ENCODE measurements at regions not wholly inside any gene's neighbourhood (a gene's known extent, or its start where the extent isn't known, plus 50 kb on each side); places are given as distances from the start of the nearest gene placed in this dataset.

DNA sequence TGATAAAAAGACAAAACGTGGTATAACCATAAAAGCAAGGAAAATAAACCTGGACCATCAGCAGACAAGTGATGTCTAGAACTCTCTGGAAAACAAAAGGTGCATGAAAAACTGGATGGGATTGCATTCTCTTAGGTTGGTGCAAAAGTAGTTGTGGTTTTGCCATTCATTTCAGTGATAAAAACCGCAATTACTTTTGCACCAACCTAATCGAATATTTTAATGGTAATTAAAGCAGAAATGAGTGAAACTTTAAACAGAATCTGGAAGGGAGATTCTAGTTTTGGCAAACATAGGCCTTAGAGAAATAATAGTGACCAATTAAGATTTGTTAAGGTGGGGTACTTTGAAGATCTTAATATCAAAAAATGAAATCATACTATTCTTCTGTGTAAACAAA lies 800.8 kb upstream of the GYPC start:
- no peak overlapping the region for H3K4me3 ChIP-seq (ENCODE audit: low read depth, low read length)
- no peak for DNase-seq (ENCODE audit: low read depth)
- TF ChIP-seq, protein P1, sequence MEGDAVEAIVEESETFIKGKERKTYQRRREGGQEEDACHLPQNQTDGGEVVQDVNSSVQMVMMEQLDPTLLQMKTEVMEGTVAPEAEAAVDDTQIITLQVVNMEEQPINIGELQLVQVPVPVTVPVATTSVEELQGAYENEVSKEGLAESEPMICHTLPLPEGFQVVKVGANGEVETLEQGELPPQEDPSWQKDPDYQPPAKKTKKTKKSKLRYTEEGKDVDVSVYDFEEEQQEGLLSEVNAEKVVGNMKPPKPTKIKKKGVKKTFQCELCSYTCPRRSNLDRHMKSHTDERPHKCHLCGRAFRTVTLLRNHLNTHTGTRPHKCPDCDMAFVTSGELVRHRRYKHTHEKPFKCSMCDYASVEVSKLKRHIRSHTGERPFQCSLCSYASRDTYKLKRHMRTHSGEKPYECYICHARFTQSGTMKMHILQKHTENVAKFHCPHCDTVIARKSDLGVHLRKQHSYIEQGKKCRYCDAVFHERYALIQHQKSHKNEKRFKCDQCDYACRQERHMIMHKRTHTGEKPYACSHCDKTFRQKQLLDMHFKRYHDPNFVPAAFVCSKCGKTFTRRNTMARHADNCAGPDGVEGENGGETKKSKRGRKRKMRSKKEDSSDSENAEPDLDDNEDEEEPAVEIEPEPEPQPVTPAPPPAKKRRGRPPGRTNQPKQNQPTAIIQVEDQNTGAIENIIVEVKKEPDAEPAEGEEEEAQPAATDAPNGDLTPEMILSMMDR (IDR thresholded peaks at IDR 0.05; ENCODE audit: control insufficient read depth, extremely low read depth, insufficient read depth), result no peak

DNA sequence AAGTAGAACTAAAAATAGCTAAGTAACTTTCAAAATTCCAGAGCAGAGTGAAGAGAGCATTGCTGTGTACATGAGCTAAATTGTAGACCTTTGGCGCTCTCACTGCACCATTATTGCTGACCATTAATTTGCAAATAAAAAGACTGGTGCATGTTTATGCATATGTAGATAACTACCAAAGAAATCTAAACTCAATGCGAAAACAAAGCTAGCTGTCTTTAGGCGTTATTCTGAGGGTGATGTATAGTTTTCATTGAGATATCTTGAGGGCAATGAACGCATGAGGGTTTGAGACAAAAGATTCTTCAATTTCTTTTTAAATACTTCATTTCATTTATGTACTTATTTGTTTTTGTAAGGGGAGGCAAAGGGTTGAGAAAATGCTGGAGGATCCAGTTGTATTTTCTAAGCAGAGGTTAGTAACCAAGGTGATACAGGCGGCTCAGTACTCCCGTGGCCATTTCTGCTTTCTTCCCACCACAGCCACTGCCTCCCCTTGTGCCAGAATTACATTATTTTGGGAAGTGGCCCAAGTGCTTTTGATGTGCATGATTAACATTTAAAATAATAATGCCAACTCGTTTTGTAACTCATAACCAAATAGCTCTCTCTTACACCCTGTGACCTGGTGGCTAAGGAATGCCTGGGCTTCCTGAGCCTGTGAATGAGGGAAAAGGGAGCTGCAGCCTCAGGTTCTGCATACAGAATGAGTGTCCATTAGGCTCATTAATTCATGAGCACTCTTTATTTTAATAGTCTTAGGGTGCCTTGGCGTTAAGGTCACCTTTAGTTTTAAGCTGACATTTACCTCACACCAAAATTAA lies 797.8 kb upstream of the GYPC start:
- no peak overlapping the region for H3K4me3 ChIP-seq (ENCODE audit: low read depth, low read length)
- TF ChIP-seq, protein P1 (IDR thresholded peaks at IDR 0.05; ENCODE audit: control insufficient read depth, extremely low read depth, insufficient read depth), result no peak
- DNase-seq (ENCODE audit: low read depth), result no peak

GRCh38 chr2:125861461-125861860 lies 794.5 kb upstream of the GYPC start:
- no peak for DNase-seq (ENCODE audit: low read depth)
- no peak overlapping the region for H3K4me3 ChIP-seq (ENCODE audit: low read depth, low read length)
- TF ChIP-seq, protein P1 (IDR thresholded peaks at IDR 0.05; ENCODE audit: control insufficient read depth, extremely low read depth, insufficient read depth), result no peak

DNA sequence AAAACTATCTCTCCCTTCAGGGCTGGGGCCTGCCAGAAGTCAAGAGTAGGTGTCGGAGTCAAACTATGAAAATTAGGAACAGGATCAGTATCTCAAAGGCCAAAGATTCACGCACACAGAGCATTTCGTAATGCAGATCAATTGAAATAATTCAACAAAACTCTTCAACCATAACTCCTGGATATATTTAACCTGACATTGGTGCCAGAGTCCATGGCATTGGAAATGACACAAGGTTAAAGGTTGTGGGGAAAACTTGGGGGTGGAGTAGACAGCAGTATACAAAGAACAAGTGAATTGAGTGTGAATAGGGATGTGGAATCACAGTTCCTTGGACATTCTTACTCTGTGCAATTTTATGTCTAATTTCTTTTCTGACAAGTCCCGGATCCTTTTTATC lies 788.0 kb upstream of the GYPC start:
- no peak overlapping the region for H3K4me3 ChIP-seq (ENCODE audit: low read depth, low read length)
- TF ChIP-seq, protein P1 (IDR thresholded peaks at IDR 0.05; ENCODE audit: control insufficient read depth, extremely low read depth, insufficient read depth), result no peak
- no peak for DNase-seq (ENCODE audit: low read depth)

DNA sequence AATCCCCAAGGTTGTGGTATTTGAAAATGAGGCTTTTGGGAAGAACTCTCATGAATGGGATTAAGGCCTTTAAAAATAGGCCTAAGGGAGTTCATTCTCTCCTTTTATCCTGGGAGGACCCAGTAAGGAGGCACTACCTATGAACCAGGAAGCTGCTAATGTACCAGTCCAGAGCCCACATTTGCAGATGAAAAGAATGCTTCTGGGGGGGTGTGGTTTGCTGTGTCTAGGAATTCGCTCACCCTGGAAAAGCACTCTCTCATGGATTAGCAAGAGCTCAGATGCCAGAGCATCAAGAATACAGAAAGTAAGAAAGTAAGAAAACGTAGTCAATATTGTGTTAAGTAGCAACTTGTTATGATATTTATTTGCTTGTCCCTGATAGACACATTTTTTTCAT lies 785.7 kb upstream of the GYPC start:
- no peak overlapping the region for H3K4me3 ChIP-seq (ENCODE audit: low read depth, low read length)
- TF ChIP-seq, protein P1 (IDR thresholded peaks at IDR 0.05; ENCODE audit: control insufficient read depth, extremely low read depth, insufficient read depth), result no peak
- no peak for DNase-seq (ENCODE audit: low read depth)

DNA sequence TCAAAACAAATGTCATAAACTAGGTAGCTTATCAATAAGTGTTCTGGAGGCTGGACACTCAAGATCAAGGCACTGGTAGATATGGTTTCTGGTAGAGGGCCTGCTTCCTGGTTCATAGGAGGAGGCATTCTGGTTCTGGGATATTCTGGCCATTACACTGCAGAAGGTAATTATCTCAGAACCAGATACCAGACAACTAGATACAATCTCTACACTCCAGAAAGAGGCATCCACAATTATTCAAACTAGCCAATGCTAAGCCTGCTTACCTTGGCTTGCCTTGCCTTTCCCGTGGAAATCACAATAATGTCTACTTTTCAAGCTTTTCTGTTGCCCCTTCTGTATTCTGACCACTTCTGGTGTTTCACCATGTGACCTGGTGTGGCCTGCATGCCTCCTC lies 785.2 kb upstream of the GYPC start:
- TF ChIP-seq, protein P1 (IDR thresholded peaks at IDR 0.05; ENCODE audit: control insufficient read depth, extremely low read depth, insufficient read depth), result no peak
- DNase-seq (ENCODE audit: low read depth), result no peak
- H3K4me3 ChIP-seq (ENCODE audit: low read depth, low read length), result no peak overlapping the region

DNA sequence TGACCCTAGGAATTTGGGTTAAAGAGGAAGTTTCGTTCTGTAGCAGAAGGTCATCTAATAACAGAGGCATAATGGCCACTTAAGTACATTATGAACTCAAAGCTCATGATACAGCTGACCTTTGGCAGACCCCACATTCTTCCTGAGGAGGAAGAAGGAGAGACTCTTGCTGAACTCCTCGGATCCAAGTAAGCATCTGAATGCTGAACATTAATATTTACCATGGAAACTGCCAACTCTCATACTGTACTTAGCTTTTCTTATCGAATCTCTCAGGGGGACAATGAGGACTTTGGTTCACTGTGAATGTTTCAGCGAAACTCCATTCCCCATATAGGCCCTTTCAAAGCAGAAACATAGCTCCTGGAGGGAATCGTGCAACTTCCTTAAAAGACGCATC lies 781.4 kb upstream of the GYPC start:
- H3K4me3 ChIP-seq (ENCODE audit: low read depth, low read length), result no peak overlapping the region
- no peak for DNase-seq (ENCODE audit: low read depth)
- TF ChIP-seq, protein P1 (IDR thresholded peaks at IDR 0.05; ENCODE audit: control insufficient read depth, extremely low read depth, insufficient read depth), result no peak
